HEK293 (cell line): ENCODE measurements at regions not wholly inside any gene's neighbourhood (a gene's known extent, or its start where the extent isn't known, plus 50 kb on each side); places are given as distances from the start of the nearest gene placed in this dataset.

Experiments used
- CTCF ChIA-PET: fragments of 350-600 bp; formaldehyde crosslinking; extraction: SDS; loops from one replicate; lab custom pipeline; 2021; ENCODE audit warnings: antibody characterized with exemption; lab: Yijun Ruan, JAX
- POLR2A ChIA-PET: fragments of 300-600 bp; formaldehyde crosslinking; extraction: SDS; loops from one replicate; lab custom pipeline; 2020; ENCODE audit warnings: antibody characterized with exemption, inconsistent platforms; lab: Yijun Ruan, JAX
- H3K27ac ChIP-seq: fragments of 200-500 bp; sonication (Bioruptor generic); 2 replicates; pipeline ENCODE4 v1.5.1; 2014; ENCODE audit warnings: low read depth, low read length, control low read depth, inconsistent platforms; ENCODE audit errors: extremely low read depth
- H3K36me3 ChIP-seq, 2 experiments: fragments of 200-500 bp in 1 of 2; sonication (Bioruptor generic) in 1 of 2; 1 replicate in 1 of 2; 2 replicates in 1 of 2; pipeline ENCODE4 v1.5.1; 2014 to 2017; ENCODE audit warnings: inconsistent platforms in 2 of 2, low read length in 2 of 2; ENCODE audit not compliant: control insufficient read depth in 2 of 2, insufficient read depth in 1 of 2
- H3K4me1 ChIP-seq: fragments of 200-500 bp; sonication (Bioruptor generic); 2 replicates; pipeline ENCODE4 v1.5.1; 2014; ENCODE audit warnings: mild to moderate bottlenecking, low read length, inconsistent platforms; ENCODE audit not compliant: control insufficient read depth, insufficient read depth
- H3K4me3 ChIP-seq: 2 replicates; pipeline ENCODE4 v1.5.1; 2011; ENCODE audit warnings: low read depth, mild to moderate bottlenecking, control low read depth, low read length, moderate library complexity
- H3K9me3 ChIP-seq: fragments of 200-500 bp; sonication (Bioruptor generic); 2 replicates; pipeline ENCODE4 v1.5.1; 2014; ENCODE audit warnings: low read depth, low read length, inconsistent platforms; ENCODE audit not compliant: control insufficient read depth, insufficient read depth
- HOXA7 ChIP-seq: sonication (generic); formaldehyde crosslinking; IDR thresholded peaks from 2 replicates; pipeline ENCODE4 v1.8.1; 2022; ENCODE audit warnings: missing genetic modification reagents, borderline replicate concordance
- MZF1 ChIP-seq: fragments of 450-650 bp; formaldehyde crosslinking; IDR thresholded peaks from 2 replicates; pipeline ENCODE4 v1.5.1; 2017; ENCODE audit warnings: missing biosample characterization, missing genetic modification characterization, borderline replicate concordance
- SCRT1 ChIP-seq: fragments of 450-650 bp; formaldehyde crosslinking; IDR thresholded peaks from 2 replicates; pipeline ENCODE4 v1.5.1; 2016; ENCODE audit warnings: missing biosample characterization, missing genetic modification characterization, borderline replicate concordance
- ZBTB44 ChIP-seq: fragments of 450-650 bp; IDR thresholded peaks from 2 replicates; pipeline ENCODE4 v1.5.1; 2018; ENCODE audit warnings: missing biosample characterization, mild to moderate bottlenecking, missing genetic modification characterization
- ZBTB8A ChIP-seq: fragments of 450-650 bp; formaldehyde crosslinking; IDR thresholded peaks from 2 replicates; pipeline ENCODE4 v1.5.1; 2016; ENCODE audit warnings: missing biosample characterization, missing genetic modification characterization
- ZFP37 ChIP-seq: fragments of 450-650 bp; formaldehyde crosslinking; IDR thresholded peaks from 2 replicates; pipeline ENCODE4 v1.5.1; 2016; ENCODE audit warnings: missing biosample characterization, missing genetic modification characterization
- ZNF138 ChIP-seq: fragments of 450-650 bp; formaldehyde crosslinking; IDR thresholded peaks from 2 replicates; pipeline ENCODE4 v1.5.1; 2016; ENCODE audit warnings: missing biosample characterization, missing genetic modification characterization, borderline replicate concordance
- ZNF211 ChIP-seq: fragments of 450-650 bp; formaldehyde crosslinking; IDR thresholded peaks from 2 replicates; pipeline ENCODE4 v1.5.1; 2016; ENCODE audit warnings: low read depth, missing biosample characterization, missing genetic modification characterization
- ZNF26 ChIP-seq: fragments of 450-650 bp; formaldehyde crosslinking; IDR thresholded peaks from 2 replicates; pipeline ENCODE4 v1.5.1; 2016; ENCODE audit warnings: missing biosample characterization, missing genetic modification characterization
- ZNF274 ChIP-seq, 2 experiments: fragments of 200-500 bp in 1 of 2; fragments of 450-650 bp in 1 of 2; sonication (Bioruptor generic) in 1 of 2; formaldehyde crosslinking in 1 of 2; IDR thresholded peaks; 2 replicates each; pipeline versions ENCODE4 v1.5.1 to v1.6.1; 2014 to 2016; ENCODE audit warnings: borderline replicate concordance in 1 of 2, inconsistent platforms in 1 of 2, low read length in 1 of 2, missing biosample characterization in 1 of 2, missing genetic modification characterization in 1 of 2
- ZNF292 ChIP-seq: fragments of 450-650 bp; formaldehyde crosslinking; IDR thresholded peaks from 2 replicates; pipeline ENCODE4 v1.5.1; 2016; ENCODE audit warnings: low read depth, missing biosample characterization, missing genetic modification characterization, borderline replicate concordance
- ZNF311 ChIP-seq: fragments of 450-650 bp; formaldehyde crosslinking; IDR thresholded peaks from 2 replicates; pipeline ENCODE4 v1.5.1; 2017; ENCODE audit warnings: missing biosample characterization, missing genetic modification characterization, borderline replicate concordance
- ZNF549 ChIP-seq: fragments of 450-650 bp; IDR thresholded peaks from 2 replicates; pipeline ENCODE4 v1.5.1; 2018; ENCODE audit warnings: missing biosample characterization, missing genetic modification characterization, mild to moderate bottlenecking, inconsistent platforms, moderate library complexity
- ZNF596 ChIP-seq: fragments of 450-650 bp; IDR thresholded peaks from 2 replicates; pipeline ENCODE4 v1.5.0; 2018; ENCODE audit warnings: missing biosample characterization, mild to moderate bottlenecking, missing genetic modification characterization, moderate library complexity
- ZNF701 ChIP-seq: fragments of 450-650 bp; formaldehyde crosslinking; IDR thresholded peaks from 2 replicates; pipeline ENCODE4 v1.5.1; 2016; ENCODE audit warnings: missing biosample characterization, missing genetic modification characterization
- ZNF76 ChIP-seq: fragments of 450-650 bp; formaldehyde crosslinking; IDR thresholded peaks from 2 replicates; pipeline ENCODE4; 2016; ENCODE audit warnings: low read depth, missing biosample characterization, missing genetic modification characterization, borderline replicate concordance
- ZSCAN16 ChIP-seq: fragments of 450-650 bp; formaldehyde crosslinking; IDR thresholded peaks from 2 replicates; pipeline ENCODE4 v1.5.1; 2016; ENCODE audit warnings: missing biosample characterization, missing genetic modification characterization
- TF ChIP-seq, protein P1 (sequence below): fragments of 450-650 bp; formaldehyde crosslinking; IDR thresholded peaks from 2 replicates; pipeline ENCODE4 v1.5.1; 2017; ENCODE audit warnings: missing biosample characterization, missing genetic modification characterization
- TF ChIP-seq, protein P2 (sequence below): IDR thresholded peaks from 2 replicates; pipeline ENCODE4 v1.6.1; 2011; ENCODE audit warnings: mild to moderate bottlenecking, low read depth, low read length, borderline replicate concordance
- TF ChIP-seq, protein P3 (sequence below): fragments of 450-650 bp; formaldehyde crosslinking; IDR thresholded peaks from 2 replicates; pipeline ENCODE4 v1.5.0; 2017; ENCODE audit warnings: missing biosample characterization, missing genetic modification characterization, borderline replicate concordance
- TF ChIP-seq, protein P4 (sequence below): fragments of 450-650 bp; formaldehyde crosslinking; IDR thresholded peaks from 2 replicates; pipeline ENCODE4 v1.5.1; 2016; ENCODE audit warnings: missing biosample characterization, missing genetic modification characterization
- TF ChIP-seq, protein P5 (sequence below): fragments of 450-650 bp; formaldehyde crosslinking; IDR thresholded peaks from 2 replicates; pipeline ENCODE4 v1.5.1; 2016; ENCODE audit warnings: missing biosample characterization, missing genetic modification characterization, borderline replicate concordance

GRCh38 chr6:156597095-156597494 is 180.1 kb upstream of the ARID1B start:
- ChIA-PET CTCF (no interaction called here), POLR2A (no interaction called here)
- no peak for TF ChIP-seq ZNF549 (tag by site-specific recombination)
- TF ChIP-seq, protein P1, sequence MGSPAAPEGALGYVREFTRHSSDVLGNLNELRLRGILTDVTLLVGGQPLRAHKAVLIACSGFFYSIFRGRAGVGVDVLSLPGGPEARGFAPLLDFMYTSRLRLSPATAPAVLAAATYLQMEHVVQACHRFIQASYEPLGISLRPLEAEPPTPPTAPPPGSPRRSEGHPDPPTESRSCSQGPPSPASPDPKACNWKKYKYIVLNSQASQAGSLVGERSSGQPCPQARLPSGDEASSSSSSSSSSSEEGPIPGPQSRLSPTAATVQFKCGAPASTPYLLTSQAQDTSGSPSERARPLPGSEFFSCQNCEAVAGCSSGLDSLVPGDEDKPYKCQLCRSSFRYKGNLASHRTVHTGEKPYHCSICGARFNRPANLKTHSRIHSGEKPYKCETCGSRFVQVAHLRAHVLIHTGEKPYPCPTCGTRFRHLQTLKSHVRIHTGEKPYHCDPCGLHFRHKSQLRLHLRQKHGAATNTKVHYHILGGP (tag by site-specific recombination), result no peak
- no peak for TF ChIP-seq ZSCAN16 (tag by site-specific recombination)
- no peak for TF ChIP-seq HOXA7 (CRISPR knock-in tag)
- no peak for TF ChIP-seq ZNF274 (IDR thresholded peaks at IDR 0.05; ENCODE audit: low read length)
- TF ChIP-seq ZNF274 (tag by site-specific recombination; IDR thresholded peaks at IDR 0.05; ENCODE audit: borderline replicate concordance), result no peak
- TF ChIP-seq, protein P2, sequence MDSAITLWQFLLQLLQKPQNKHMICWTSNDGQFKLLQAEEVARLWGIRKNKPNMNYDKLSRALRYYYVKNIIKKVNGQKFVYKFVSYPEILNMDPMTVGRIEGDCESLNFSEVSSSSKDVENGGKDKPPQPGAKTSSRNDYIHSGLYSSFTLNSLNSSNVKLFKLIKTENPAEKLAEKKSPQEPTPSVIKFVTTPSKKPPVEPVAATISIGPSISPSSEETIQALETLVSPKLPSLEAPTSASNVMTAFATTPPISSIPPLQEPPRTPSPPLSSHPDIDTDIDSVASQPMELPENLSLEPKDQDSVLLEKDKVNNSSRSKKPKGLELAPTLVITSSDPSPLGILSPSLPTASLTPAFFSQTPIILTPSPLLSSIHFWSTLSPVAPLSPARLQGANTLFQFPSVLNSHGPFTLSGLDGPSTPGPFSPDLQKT, result no peak
- TF ChIP-seq MZF1 (tag by site-specific recombination), result no peak
- TF ChIP-seq ZFP37 (tag by site-specific recombination), result no peak

DNA sequence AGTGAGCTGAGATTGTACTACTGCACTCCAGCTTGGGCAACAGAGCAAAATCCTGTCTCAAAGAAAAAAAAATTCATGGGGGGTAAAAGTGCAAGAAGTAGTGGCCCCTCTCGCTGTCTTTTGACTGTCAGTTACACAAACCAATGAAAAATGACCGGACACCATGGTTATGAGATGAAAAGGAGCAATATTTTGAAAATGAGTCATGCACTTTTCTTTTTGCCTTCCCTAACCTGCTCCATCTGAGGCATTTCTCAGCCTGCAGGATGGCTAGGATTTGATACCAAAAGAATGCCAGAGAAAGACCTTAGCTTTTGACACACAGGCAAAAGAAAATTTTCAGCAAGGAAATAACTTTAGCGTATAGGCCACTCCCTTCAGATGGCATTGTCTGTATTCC is 181.7 kb upstream of the ARID1B start:
- H3K27ac ChIP-seq, result no peak overlapping the region
- H3K36me3 ChIP-seq, result no peaks in the 10 kb centered on the region
- no peaks in the 10 kb centered on the region for H3K4me1 ChIP-seq
- ChIA-PET POLR2A (no interaction called here), CTCF (interaction anchor here (0.6 kb wide), 2 partner anchors 261 to 1190 kb away, joined by 4 to 5 read pairs; no protein-coding TSS in a partner anchor)
- no peak overlapping the region for H3K4me3 ChIP-seq
- no peaks in the 10 kb centered on the region for H3K9me3 ChIP-seq
- TF ChIP-seq ZNF311 (tag by site-specific recombination) (no peak), SCRT1 (tag by site-specific recombination) (no peak), ZNF292 (tag by site-specific recombination) (no peak), ZNF138 (tag by site-specific recombination) (no peak), ZNF76 (tag by site-specific recombination) (no peak), ZNF596 (tag by site-specific recombination) (no peak), ZNF701 (tag by site-specific recombination) (no peak), ZBTB44 (tag by site-specific recombination) (no peak), ZNF26 (tag by site-specific recombination) (no peak), ZBTB8A (no peak), ZNF211 (no peak)
- TF ChIP-seq, protein P3, sequence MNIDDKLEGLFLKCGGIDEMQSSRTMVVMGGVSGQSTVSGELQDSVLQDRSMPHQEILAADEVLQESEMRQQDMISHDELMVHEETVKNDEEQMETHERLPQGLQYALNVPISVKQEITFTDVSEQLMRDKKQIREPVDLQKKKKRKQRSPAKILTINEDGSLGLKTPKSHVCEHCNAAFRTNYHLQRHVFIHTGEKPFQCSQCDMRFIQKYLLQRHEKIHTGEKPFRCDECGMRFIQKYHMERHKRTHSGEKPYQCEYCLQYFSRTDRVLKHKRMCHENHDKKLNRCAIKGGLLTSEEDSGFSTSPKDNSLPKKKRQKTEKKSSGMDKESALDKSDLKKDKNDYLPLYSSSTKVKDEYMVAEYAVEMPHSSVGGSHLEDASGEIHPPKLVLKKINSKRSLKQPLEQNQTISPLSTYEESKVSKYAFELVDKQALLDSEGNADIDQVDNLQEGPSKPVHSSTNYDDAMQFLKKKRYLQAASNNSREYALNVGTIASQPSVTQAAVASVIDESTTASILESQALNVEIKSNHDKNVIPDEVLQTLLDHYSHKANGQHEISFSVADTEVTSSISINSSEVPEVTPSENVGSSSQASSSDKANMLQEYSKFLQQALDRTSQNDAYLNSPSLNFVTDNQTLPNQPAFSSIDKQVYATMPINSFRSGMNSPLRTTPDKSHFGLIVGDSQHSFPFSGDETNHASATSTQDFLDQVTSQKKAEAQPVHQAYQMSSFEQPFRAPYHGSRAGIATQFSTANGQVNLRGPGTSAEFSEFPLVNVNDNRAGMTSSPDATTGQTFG (tag by site-specific recombination), result no peak
- TF ChIP-seq, protein P4, sequence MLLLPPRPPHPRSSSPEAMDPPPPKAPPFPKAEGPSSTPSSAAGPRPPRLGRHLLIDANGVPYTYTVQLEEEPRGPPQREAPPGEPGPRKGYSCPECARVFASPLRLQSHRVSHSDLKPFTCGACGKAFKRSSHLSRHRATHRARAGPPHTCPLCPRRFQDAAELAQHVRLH (tag by site-specific recombination), result no peak
- TF ChIP-seq, protein P5, sequence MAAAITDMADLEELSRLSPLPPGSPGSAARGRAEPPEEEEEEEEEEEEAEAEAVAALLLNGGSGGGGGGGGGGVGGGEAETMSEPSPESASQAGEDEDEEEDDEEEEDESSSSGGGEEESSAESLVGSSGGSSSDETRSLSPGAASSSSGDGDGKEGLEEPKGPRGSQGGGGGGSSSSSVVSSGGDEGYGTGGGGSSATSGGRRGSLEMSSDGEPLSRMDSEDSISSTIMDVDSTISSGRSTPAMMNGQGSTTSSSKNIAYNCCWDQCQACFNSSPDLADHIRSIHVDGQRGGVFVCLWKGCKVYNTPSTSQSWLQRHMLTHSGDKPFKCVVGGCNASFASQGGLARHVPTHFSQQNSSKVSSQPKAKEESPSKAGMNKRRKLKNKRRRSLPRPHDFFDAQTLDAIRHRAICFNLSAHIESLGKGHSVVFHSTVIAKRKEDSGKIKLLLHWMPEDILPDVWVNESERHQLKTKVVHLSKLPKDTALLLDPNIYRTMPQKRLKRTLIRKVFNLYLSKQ (tag by site-specific recombination), result no peak

More at GRCh38 chr6:156597095-156597494, 180.1 kb upstream of the ARID1B start:
- Histone ChIP-seq H3K9me3 (no peaks in the 10 kb centered on the region), H3K27ac (no peak overlapping the region), H3K4me3 (no peak overlapping the region), H3K4me1 (no peaks in the 10 kb centered on the region), H3K36me3 (no peaks in the 10 kb centered on the region)
